Middle frontal gyrus (tissue), 1 donor: ENCODE measurements at regions not wholly inside any gene's neighbourhood (a gene's known extent, or its start where the extent isn't known, plus 50 kb on each side); places are given as distances from the start of the nearest gene placed in this dataset.
"Not testable (repeated sequence)": the region's sequence is repeated elsewhere in the genome, so short reads cannot be mapped to it uniquely, and the experiment has no call there.

Source experiments
- DNase-seq: peaks from one replicate; pipeline ENCODE4 v3.0.0-alpha.2; 2015; ENCODE audit warnings: low spot score; ENCODE audit errors: extremely low spot score

GRCh38 chr5:37921452-37921851 is 81.6 kb upstream of the GDNF start:
- no peak for DNase-seq

GRCh38 chr5:37918424-37918823 is 78.6 kb upstream of the GDNF start:
- no peak for DNase-seq

GRCh38 chr5:37916525-37916924 is 76.7 kb upstream of the GDNF start:
- DNase-seq, result no peak

GRCh38 chr5:37915097-37915736 is 75.4 kb upstream of the GDNF start:
- no peak for DNase-seq

- not testable (repeated sequence) for DNase-seq
Measured at GRCh38 chr5:37909610-37910266, 69.9 kb upstream of the GDNF start.

- no peak for DNase-seq
Measured at GRCh38 chr5:37906416-37906815, 66.6 kb upstream of the GDNF start.

GRCh38 chr5:37905230-37905629 is 65.4 kb upstream of the GDNF start:
- no peak for DNase-seq

- no peak for DNase-seq
Measured at GRCh38 chr5:37902323-37902722, 62.5 kb upstream of the GDNF start.

- DNase-seq, result no peak
Measured at GRCh38 chr5:37900692-37901091, 60.9 kb upstream of the GDNF start.

GRCh38 chr5:37899037-37899436 is 59.2 kb upstream of the GDNF start:
- no peak for DNase-seq

- DNase-seq, result no peak
Measured at GRCh38 chr5:37896159-37896558, 56.3 kb upstream of the GDNF start.

GRCh38 chr5:37893434-37894134 is 53.7 kb upstream of the GDNF start:
- DNase-seq, result no peak

GRCh38 chr5:37892586-37892985 is 52.7 kb upstream of the GDNF start:
- no peak for DNase-seq

GRCh38 chr5:37891832-37892231 is 52.0 kb upstream of the GDNF start:
- DNase-seq, result no peak

GRCh38 chr5:37889612-37890317 is 49.9 kb upstream of the GDNF start:
- DNase-seq, result no peak
